K562 (cell line): ENCODE measurements at regions not wholly inside any gene's neighbourhood (a gene's known extent, or its start where the extent isn't known, plus 50 kb on each side); places are given as distances from the start of the nearest gene placed in this dataset.

Source experiments
- ATAC-seq: fragments of 200-7000 bp; cut with Tn5 transposase; 3 replicates; pipeline ENCODE4 v1.9.1; 2020; ENCODE audit warnings: moderate library complexity
- BruUV-seq: library from RNA; stranded (reverse); fragments of 400-500 nt; replicated peaks from 2 replicates; lab custom pipeline; 2021; lab: Mats Ljungman, UMichigan
- CTCF ChIA-PET: fragments of 300-600 bp; formaldehyde crosslinking; extraction: SDS; loops from one replicate; lab custom pipeline; 2021; ENCODE audit warnings: low intra/inter-chr PET ratio; lab: Yijun Ruan, JAX
- POLR2A ChIA-PET: fragments of 300-600, 350-650 bp; sonication (Branson Sonifier 250); formaldehyde crosslinking; extraction: SDS; loops from one replicate; lab custom pipeline; 2021; ENCODE audit warnings: antibody characterized with exemption, inconsistent platforms; lab: Yijun Ruan, JAX
- DNase-seq, 4 experiments: peaks; one replicate each; pipeline versions ENCODE4 v3.0.0 to v3.0.0-alpha.2; 2011 to 2018; ENCODE audit warnings: low spot score in 3 of 4, mixed read lengths in 3 of 4; ENCODE audit errors: extremely low read depth in 1 of 4
- FAIRE-seq: peaks from 2 replicates; lab custom pipeline; 2011; peaks lifted over from hg19 to GRCh38; lab: Jason Lieb, UNC
- H2AFZ ChIP-seq: 2 replicates; pipeline ENCODE4 v1.6.0; 2011; ENCODE audit warnings: low read depth, low read length, control low read depth, inconsistent platforms
- H3K27ac ChIP-seq: fragments of 200-600 bp; 3 replicates; pipeline ENCODE4 v1.8.0; 2011; ENCODE audit warnings: low read depth, mild to moderate bottlenecking, control low read depth, inconsistent platforms, low read length, moderate library complexity, mixed read lengths; ENCODE audit errors: extremely low read depth
- H3K27me3 ChIP-seq, 2 experiments: fragments of 300-600 bp in 1 of 2; 2 replicates in 1 of 2; 3 replicates in 1 of 2; pipeline versions ENCODE4 v1.6.0 to v1.8.0; 2011; ENCODE audit warnings: inconsistent platforms in 2 of 2, low read length in 2 of 2, mild to moderate bottlenecking in 1 of 2, mixed read lengths in 1 of 2, moderate library complexity in 1 of 2; ENCODE audit not compliant: control insufficient read depth in 2 of 2, insufficient read depth in 2 of 2
- H3K36me3 ChIP-seq: fragments of 300-600 bp; 3 replicates; pipeline ENCODE4 v1.8.0; 2011; ENCODE audit warnings: mild to moderate bottlenecking, low read length, inconsistent platforms; ENCODE audit not compliant: control insufficient read depth, insufficient read depth
- H3K4me1 ChIP-seq, 2 experiments: fragments of 200-600 bp in 1 of 2; replicated peaks in 1 of 2; 2 replicates in 1 of 2; 3 replicates in 1 of 2; pipeline versions ENCODE4 v1.5.1 to v1.8.0; 2011; ENCODE audit warnings: inconsistent platforms in 2 of 2, low read length in 2 of 2, mild to moderate bottlenecking in 1 of 2, mixed read lengths in 1 of 2, moderate library complexity in 1 of 2; ENCODE audit not compliant: control insufficient read depth in 2 of 2, insufficient read depth in 2 of 2
- H3K4me2 ChIP-seq: 2 replicates; pipeline ENCODE4 v1.6.1; 2011; ENCODE audit warnings: low read length, control low read depth, inconsistent platforms, mixed read lengths; ENCODE audit not compliant: insufficient read depth
- H3K4me3 ChIP-seq: fragments of 200-600 bp; sonication (generic), shearing (Covaris generic); 2 replicates; pipeline ENCODE4 v1.5.1; 2016; ENCODE audit warnings: control low read depth, inconsistent platforms
- H3K79me2 ChIP-seq: fragments of 200-600 bp; 3 replicates; pipeline ENCODE4 v1.8.0; 2011; ENCODE audit warnings: low read length, inconsistent platforms; ENCODE audit not compliant: control insufficient read depth, insufficient read depth
- H3K9ac ChIP-seq, 2 experiments: 2 replicates each; pipeline versions ENCODE4 v1.6.0 to v1.6.1; 2011; ENCODE audit warnings: low read depth in 2 of 2, low read length in 2 of 2, control low read depth in 1 of 2, inconsistent platforms in 1 of 2, mild to moderate bottlenecking in 1 of 2, mixed read lengths in 1 of 2; ENCODE audit not compliant: insufficient read depth in 1 of 2
- H3K9me1 ChIP-seq: one replicate; pipeline ENCODE4 v1.6.0; 2011; ENCODE audit warnings: inconsistent platforms, mild to moderate bottlenecking, low read length, moderate library complexity; ENCODE audit not compliant: control insufficient read depth, insufficient read depth
- H3K9me3 ChIP-seq: replicated peaks from 2 replicates; pipeline ENCODE4 v1.5.1; 2011; ENCODE audit warnings: low read depth, low read length, inconsistent platforms; ENCODE audit not compliant: control insufficient read depth, insufficient read depth
- H4K20me1 ChIP-seq: replicated peaks from 2 replicates; pipeline ENCODE4 v1.6.1; 2011; ENCODE audit warnings: low read length, inconsistent platforms, mixed read lengths; ENCODE audit not compliant: control insufficient read depth, insufficient read depth
- FOS ChIP-seq: IDR thresholded peaks from 3 replicates; pipeline ENCODE4 v1.6.1; 2011; ENCODE audit not compliant: insufficient read length; ENCODE audit errors: extremely low read depth
- L3MBTL2 ChIP-seq: fragments of 450-650 bp; IDR thresholded peaks from 2 replicates; pipeline ENCODE4 v1.6.1; 2016; ENCODE audit warnings: mild to moderate bottlenecking, moderate library complexity
- PHB2 ChIP-seq: fragments of 450-650 bp; IDR thresholded peaks from 2 replicates; pipeline ENCODE4 v1.6.1; 2017; ENCODE audit warnings: low read depth
- PHF21A ChIP-seq: fragments of 450-650 bp; IDR thresholded peaks from 2 replicates; pipeline ENCODE4 v1.6.1; 2017; ENCODE audit warnings: low read depth, borderline replicate concordance
- RAD51 ChIP-seq: fragments of 450-650 bp; IDR thresholded peaks from 2 replicates; pipeline ENCODE4 v1.7.1; 2016; ENCODE audit warnings: low read depth, mild to moderate bottlenecking, borderline replicate concordance
- SIN3B ChIP-seq: fragments of 450-650 bp; IDR thresholded peaks from 2 replicates; pipeline ENCODE4 v1.6.1; 2017; ENCODE audit warnings: low read depth, mild to moderate bottlenecking, moderate library complexity
- WGBS: fragments of 100-300 bp; shearing (Covaris generic); methylation state at CpG from one replicate; pipeline ENCODE4 v1.1.6; 2016; ENCODE audit warnings: low coverage, mixed read lengths; ENCODE audit not compliant: insufficient coverage; ENCODE audit errors: missing lambda C conversion rate; 5-methylcytosine and 5-hydroxymethylcytosine counted together
- in situ Hi-C: fragments of 300-500 bp; cut with MboI; formaldehyde crosslinking; loops from 4 replicates; pipeline ENCODE4 v1.15.0; 2018; ENCODE audit warnings: inconsistent platforms, mixed read lengths
- intact Hi-C: fragments of 100-400 bp; cut with micrococcal nuclease; formaldehyde crosslinking; loops from 2 replicates; pipeline ENCODE4 v1.14.2; 2022
- TF ChIP-seq, protein P1 (sequence below): fragments of 450-650 bp; formaldehyde crosslinking; conservative IDR thresholded peaks from 2 replicates; pipeline ENCODE4 v1.4.0; 2022; ENCODE audit warnings: mild to moderate bottlenecking, missing genetic modification characterization
- TF ChIP-seq, protein P2 (sequence below): fragments of 250-450 bp; sonication (Bioruptor Pico); IDR thresholded peaks from 2 replicates; pipeline ENCODE4 v1.8.0; 2022; ENCODE audit warnings: inconsistent platforms

DNA sequence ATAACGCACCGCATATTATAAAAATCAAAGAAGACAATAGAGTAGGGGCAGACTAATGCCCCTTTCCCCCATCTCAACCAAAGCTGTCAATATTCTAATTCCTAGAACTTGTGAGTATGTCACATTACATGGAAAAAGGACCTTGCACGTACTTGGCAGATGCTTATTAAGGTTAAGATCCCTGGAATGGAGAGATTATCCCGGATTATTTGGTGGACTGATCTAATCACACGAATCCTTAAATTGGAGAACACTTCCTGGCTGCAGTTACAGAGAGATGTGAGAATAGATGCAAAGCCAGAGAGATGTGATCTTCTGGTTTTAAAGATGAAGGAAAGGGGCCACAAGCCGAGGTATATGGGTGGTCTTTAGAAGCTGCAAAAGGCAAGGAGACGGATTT, 548.7 kb downstream of the SPRY1 start:
- BruUV-seq: no TSS peak
- Histone ChIP-seq H4K20me1 (no peaks in the 10 kb centered on the region), H3K9me1 (no peaks in the 10 kb centered on the region), H3K27ac (no peak overlapping the region), H3K4me3 (no peak overlapping the region), H3K9ac (no peak overlapping the region), H3K4me2 (no peak overlapping the region), H2AFZ (no peak overlapping the region), H3K9me3 (no peaks in the 10 kb centered on the region), H3K36me3 (no peaks in the 10 kb centered on the region), H3K79me2 (no peaks in the 10 kb centered on the region), H3K4me1 (no peaks in the 10 kb centered on the region), H3K27me3 (no peaks in the 10 kb centered on the region)
- ATAC-seq (no peak), FAIRE-seq (no peak), DNase-seq (no peak)
- ChIA-PET POLR2A (no interaction called here), CTCF (no interaction called here)
- in situ Hi-C loops (no loop called here), intact Hi-C loops (no loop called here)
- WGBS: 0% methylated on average over 7 of the region's 7 CpGs
- TF ChIP-seq, protein P1, sequence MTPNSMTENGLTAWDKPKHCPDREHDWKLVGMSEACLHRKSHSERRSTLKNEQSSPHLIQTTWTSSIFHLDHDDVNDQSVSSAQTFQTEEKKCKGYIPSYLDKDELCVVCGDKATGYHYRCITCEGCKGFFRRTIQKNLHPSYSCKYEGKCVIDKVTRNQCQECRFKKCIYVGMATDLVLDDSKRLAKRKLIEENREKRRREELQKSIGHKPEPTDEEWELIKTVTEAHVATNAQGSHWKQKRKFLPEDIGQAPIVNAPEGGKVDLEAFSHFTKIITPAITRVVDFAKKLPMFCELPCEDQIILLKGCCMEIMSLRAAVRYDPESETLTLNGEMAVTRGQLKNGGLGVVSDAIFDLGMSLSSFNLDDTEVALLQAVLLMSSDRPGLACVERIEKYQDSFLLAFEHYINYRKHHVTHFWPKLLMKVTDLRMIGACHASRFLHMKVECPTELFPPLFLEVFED (CRISPR knock-in tag): no peak
- no peak for TF ChIP-seq FOS

GRCh38 chr4:123950530-123950929, 553.9 kb downstream of the SPRY1 start:
- no peaks in the 10 kb centered on the region for H3K27me3 ChIP-seq
- no peaks in the 10 kb centered on the region for H3K79me2 ChIP-seq
- H3K9me3 ChIP-seq: no peaks in the 10 kb centered on the region
- in situ Hi-C loops (no loop called here), intact Hi-C loops (no loop called here)
- FAIRE-seq (no peak), ATAC-seq (no peak), DNase-seq (no peak)
- BruUV-seq: no TSS peak
- POLR2A ChIA-PET: no interaction called here
- H3K9me1 ChIP-seq: no peaks in the 10 kb centered on the region
- no peak overlapping the region for H3K4me2 ChIP-seq
- no peaks in the 10 kb centered on the region for H3K4me1 ChIP-seq
- H3K27ac ChIP-seq: no peak overlapping the region
- CTCF ChIA-PET: no interaction called here
- H3K36me3 ChIP-seq: no peaks in the 10 kb centered on the region
- no peak overlapping the region for H3K4me3 ChIP-seq
- no peak overlapping the region for H2AFZ ChIP-seq
- no peaks in the 10 kb centered on the region for H4K20me1 ChIP-seq
- no peak overlapping the region for H3K9ac ChIP-seq
- TF ChIP-seq PHF21A (no peak), PHB2 (no peak), L3MBTL2 (no peak), RAD51 (no peak), SIN3B (no peak)
- TF ChIP-seq, protein P2, sequence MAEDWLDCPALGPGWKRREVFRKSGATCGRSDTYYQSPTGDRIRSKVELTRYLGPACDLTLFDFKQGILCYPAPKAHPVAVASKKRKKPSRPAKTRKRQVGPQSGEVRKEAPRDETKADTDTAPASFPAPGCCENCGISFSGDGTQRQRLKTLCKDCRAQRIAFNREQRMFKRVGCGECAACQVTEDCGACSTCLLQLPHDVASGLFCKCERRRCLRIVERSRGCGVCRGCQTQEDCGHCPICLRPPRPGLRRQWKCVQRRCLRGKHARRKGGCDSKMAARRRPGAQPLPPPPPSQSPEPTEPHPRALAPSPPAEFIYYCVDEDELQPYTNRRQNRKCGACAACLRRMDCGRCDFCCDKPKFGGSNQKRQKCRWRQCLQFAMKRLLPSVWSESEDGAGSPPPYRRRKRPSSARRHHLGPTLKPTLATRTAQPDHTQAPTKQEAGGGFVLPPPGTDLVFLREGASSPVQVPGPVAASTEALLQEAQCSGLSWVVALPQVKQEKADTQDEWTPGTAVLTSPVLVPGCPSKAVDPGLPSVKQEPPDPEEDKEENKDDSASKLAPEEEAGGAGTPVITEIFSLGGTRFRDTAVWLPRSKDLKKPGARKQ (CRISPR knock-in tag): no peak
